ENCODE measurements at regions not wholly inside any gene's neighbourhood (a gene's known extent, or its start where the extent isn't known, plus 50 kb on each side); places are given as distances from the start of the nearest gene placed in this dataset.

DNA sequence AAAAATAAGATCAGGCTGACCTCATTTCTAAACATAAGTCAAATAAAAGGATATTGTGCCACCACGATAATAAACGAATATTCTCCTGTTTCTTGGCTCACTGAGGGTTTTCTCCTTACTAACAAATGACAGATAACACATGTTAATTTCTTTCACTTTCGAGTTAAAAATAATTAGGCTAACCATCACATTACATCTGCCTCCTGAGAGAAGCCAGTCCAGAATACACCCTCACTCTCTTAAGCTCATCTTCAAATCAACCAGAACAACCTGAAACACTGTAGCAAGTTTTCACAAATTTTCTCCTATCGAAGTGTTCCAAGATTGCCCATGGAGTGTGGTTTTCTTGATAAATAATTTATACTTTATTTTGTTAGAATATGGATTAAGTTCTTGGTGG lies 1285.6 kb upstream of the EYS start:
- TF ChIP-seq POLR2A (IDR thresholded peaks at IDR 0.05; ENCODE audit: low read depth, low read length) (no peak), SPI1 (IDR thresholded peaks at IDR 0.05; ENCODE audit: low read depth, low read length) (no peak), POLR2AphosphoS5 (IDR thresholded peaks at IDR 0.05; ENCODE audit: low read depth, low read length) (no peak), POU2F2 (IDR thresholded peaks at IDR 0.05; ENCODE audit: low read depth, low read length) (no peak), PAX5 (IDR thresholded peaks at IDR 0.05; ENCODE audit: insufficient read depth, low read length, severe bottlenecking) (no peak), TAF1 (IDR thresholded peaks at IDR 0.05; ENCODE audit: low read depth, low read length) (no peak)

All from GM12891 (cell line).